NCI-H187 treated with DMSO at 0.1 percent for 48 hours (cell line): ENCODE measurements at regions not wholly inside any gene's neighbourhood (a gene's known extent, or its start where the extent isn't known, plus 50 kb on each side); places are given as distances from the start of the nearest gene placed in this dataset.
"Not testable (repeated sequence)": the region's sequence is repeated elsewhere in the genome, so short reads cannot be mapped to it uniquely, and the experiment has no call there.

Source experiments
- DNase-seq: peaks from one replicate; lab custom pipeline; 2025; lab: John Stamatoyannopoulos, UW

DNA sequence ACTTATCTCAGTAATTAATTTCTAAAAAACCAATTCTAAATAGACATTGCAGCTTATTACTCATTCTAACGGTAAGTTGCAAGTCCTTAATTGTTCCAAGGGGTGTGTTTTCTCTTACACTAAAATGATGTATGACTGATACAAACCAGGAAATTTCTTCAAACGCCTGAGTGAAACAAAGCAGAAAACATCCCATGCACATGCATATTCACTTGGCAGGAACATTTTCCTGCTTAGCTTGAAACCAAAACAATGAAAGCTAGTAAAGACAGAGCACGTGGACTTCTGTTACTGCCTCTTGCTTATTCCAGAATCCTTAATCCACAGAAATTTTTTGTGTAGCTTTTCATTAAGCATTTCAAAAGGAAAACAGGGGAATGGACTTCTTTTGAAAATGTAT, 187.7 kb downstream of the MTERF1 start:
- DNase-seq: no peak

- no peak for DNase-seq
These were observed 186.1 kb downstream of the MTERF1 start for GRCh38 chr7:91694351-91694841.

DNA sequence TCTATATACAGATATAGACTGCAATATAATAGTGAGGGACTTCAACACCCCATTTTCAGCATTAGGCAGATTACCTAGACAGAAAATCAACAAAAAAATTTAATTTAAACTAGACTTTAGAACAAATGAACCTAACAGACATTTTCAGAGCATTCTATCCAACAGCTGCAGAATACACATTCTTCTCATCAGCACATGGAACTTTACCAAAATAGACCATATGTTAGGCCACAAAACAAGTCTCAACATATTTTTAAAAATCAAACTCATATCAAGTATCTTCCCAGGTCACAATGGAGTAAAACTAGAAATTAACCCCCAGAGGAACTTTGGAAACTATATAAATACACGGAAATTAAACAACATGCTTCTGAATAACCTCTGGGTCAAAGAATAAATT, 169.6 kb downstream of the MTERF1 start:
- DNase-seq: no peak

DNA sequence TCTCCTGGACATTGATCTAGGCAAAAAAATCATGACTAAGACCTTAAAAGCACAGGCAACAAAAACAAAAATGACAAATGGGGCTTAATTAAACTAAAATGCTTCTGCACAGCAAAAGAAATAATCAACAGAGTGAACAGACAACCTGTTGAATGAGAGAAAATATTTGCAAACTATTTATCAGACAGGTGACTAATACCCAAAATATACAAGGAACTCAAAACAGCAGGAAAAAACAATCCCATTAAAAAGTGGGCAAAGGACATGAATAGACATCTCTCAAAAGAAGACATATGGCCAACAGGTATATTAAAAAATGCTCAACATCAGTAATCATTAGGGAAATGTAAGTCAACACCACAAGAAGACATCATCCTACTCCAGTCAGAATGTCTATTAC, 166.8 kb downstream of the MTERF1 start:
- DNase-seq: no peak

- no peak for DNase-seq
These were observed 162.6 kb downstream of the MTERF1 start for GRCh38 chr7:91717681-91718470.

GRCh38 chr7:91719008-91719407, 161.5 kb downstream of the MTERF1 start:
- no peak for DNase-seq

GRCh38 chr7:91720260-91720937, 160.1 kb downstream of the MTERF1 start:
- DNase-seq: no peak

DNA sequence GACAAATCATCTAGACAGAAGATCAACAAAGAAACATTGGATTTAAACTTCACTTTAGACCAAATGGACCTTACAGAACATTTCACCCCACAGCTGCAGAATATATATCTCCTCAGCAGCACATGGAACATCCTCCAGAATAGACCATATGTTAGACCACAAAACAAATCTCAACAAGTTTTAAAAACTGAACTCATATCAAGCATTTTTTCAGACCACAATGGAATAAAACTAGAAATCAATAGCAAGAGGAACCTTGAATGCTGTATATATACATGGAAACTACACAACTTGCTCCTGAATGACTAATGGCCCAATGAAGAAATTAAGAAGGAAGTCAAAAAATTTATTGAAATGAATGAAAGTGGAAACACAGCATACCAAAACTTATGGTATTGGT, 157.7 kb downstream of the MTERF1 start:
- DNase-seq: no peak

- DNase-seq: not testable (repeated sequence)
These were observed 151.5 kb downstream of the MTERF1 start for GRCh38 chr7:91729046-91729445.

DNA sequence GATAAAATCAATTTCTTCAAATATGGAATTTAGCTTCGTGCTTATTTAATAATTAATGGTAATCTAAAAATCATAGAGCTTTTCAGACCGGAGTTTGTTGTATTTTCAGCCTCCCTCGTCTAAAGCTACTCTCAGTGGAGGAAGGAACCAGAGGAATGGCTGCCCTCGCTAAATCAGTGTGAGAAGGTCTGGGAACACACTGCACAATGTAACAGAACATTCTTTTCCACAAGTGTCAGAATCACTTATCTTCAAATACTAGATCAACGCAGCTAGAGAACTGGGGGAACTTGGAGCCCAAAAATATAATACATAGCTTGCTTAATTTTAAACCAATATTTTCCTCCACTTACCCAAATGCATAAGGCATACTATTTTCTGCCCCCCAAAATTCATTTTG, 148.5 kb downstream of the MTERF1 start:
- no peak for DNase-seq

DNA sequence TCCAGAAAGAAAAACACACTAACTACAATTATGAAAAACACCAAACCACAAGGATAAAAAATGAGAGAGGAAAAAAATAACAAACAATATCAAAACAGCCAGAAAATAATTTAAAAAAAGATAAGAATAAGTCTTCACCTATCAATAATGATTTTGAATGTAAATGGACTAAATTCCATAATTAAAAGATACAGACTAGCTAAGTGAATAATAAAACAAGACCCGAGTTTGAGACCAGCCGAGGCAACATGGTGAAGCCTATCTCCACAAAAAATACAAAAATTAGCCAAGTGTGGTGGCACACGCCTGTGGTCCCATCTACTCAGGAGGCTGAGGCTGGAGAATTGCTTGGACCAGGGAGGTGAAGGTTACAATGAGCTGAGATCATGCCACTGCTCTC, 131.1 kb downstream of the MTERF1 start:
- DNase-seq: no peak

GRCh38 chr7:91750091-91750490, 130.4 kb downstream of the MTERF1 start:
- DNase-seq: no peak

- no peak for DNase-seq
These were observed 128.4 kb downstream of the MTERF1 start for GRCh38 chr7:91752102-91752501.

- not testable (repeated sequence) for DNase-seq
These were observed 126.2 kb downstream of the MTERF1 start for GRCh38 chr7:91754280-91754679.

DNA sequence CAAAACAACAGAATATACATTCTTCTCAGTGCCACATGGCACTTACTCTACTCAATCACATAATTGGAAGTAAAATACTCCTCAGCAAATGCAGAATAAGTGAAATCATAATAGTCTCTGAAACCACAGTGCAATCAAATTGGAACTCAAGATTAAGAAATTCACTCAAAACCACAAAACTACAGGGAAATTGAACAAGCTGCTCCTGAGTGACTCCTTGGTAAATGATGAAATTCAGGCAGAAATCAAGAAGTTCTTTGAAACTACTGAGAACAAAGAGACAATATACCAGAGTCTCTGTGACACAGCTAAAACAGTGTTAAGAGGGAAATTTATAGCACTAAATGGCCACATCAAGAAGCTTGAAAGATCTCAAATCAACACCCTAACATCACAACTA, 125.4 kb downstream of the MTERF1 start:
- DNase-seq: not testable (repeated sequence)

DNA sequence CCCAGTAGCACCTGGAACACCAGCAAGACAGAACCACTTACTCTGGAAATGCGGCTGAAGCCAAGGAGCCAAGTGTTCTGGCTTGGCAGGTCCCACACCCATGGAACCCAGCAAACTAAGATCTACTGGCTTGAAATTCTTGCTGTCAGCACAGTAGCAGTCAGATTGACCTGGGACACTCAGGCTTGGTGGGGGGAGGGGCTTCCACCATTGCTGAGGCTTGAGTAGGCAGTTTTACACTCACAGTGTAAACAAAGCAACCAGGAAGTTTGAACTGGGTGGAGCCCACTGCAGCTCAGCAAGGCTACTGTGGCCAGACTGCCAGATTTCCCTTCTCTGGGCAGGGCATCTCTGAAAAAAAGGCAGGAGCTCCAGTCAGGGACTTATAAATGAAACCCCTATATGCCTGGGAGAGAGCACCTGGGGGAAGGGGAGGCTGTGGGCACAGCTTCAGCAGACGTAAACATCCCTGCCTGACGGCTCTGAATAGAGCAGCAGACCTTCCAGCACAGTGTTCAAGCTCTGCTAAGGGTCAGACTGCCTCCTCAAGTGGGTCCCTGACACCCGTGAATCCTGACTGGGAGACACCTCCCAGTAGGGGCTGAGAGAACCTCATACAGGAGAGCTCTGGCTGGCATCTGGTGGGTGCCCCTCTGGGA, 121.2 kb downstream of the MTERF1 start:
- DNase-seq: no peak

- no peak for DNase-seq
These were observed 112.7 kb downstream of the MTERF1 start for GRCh38 chr7:91767820-91768219.

DNA sequence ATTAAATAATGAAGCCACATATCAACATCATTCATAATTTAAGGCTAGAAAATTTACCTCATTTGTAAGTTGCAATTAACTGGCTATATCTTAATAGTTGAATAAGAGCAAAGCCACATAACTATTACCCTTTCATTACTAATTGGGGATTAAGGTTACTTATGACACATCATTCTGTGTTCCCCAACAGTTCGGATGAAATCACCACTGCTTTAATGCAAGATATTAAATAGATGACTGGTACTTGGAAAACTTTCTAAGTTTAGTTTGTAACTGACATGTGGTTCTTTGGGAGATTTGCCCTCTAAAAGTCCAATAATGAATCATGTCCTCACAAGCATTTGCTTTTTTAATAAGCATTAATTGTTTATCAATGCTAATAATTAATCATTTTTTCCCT, 109.1 kb downstream of the MTERF1 start:
- no peak for DNase-seq

DNA sequence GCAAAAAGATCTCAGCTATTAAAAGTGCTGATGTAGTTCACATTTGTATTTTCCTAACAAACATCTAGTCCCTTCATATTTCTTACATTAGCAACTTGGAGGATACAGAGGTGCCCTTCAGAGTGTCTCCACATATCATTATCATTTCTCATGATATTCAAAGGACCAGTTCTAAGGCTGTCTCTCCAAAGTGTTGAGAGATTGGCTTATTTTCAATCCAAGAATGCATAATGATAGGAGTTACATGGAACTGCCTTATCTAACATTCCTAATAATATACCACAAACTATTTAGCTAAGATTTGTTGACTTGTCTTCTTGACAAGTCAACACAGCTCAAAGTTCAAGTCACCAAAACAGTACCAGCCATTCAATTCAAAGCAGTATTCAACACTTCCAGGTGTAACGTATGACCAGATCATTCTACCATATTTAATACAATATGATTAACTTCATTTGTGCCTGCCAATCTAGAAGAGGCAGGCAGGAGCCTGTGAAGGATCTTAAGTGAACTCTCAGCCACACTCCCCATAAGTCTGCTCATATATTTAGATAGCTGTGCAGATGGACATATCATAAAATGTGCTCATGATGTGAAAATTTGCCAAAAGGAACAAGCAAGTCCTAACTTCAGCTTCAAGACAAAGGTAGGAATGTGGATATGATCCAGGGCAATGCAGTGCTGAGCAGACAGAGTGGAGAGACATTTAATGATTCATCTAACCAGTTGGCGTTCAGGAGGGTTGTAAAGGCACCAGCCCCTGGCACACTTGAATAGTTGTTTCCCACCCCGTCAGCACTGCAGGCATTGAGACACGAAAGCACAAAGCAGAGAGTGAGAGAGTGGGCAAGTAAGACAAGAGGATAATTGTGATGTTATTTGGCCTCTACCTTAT, 108.3 kb downstream of the MTERF1 start:
- no peak for DNase-seq

GRCh38 chr7:91776171-91776570, 104.3 kb downstream of the MTERF1 start:
- no peak for DNase-seq

DNA sequence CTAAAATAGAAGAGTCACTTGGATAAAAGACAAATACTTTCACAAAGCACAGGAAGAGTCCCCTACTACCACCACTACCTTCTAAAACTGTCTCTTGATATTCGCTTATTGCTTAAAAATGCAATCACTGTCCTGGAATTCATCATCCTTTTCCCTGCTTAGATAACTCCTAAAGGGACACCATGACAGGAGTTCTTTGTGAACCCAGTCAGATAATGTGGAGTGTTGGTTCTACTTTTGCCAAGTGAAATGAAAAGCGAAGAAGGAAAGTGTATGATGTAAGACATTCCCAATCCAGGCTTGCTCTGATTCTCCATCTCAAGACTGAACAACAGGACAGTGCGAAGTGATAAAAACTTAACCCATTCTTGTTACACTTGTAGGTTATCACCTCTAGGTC, 103.0 kb downstream of the MTERF1 start:
- DNase-seq: no peak

GRCh38 chr7:91778416-91778815, 102.1 kb downstream of the MTERF1 start:
- no peak for DNase-seq
